Astrocyte of the spinal cord (primary cell): ENCODE measurements at regions not wholly inside any gene's neighbourhood (a gene's known extent, or its start where the extent isn't known, plus 50 kb on each side); places are given as distances from the start of the nearest gene placed in this dataset.
"Not testable (repeated sequence)": the region's sequence is repeated elsewhere in the genome, so short reads cannot be mapped to it uniquely, and the experiment has no call there.

Source experiments
- DNase-seq: peaks from one replicate; pipeline ENCODE4 v3.0.0; 2011; ENCODE audit warnings: low read depth, low spot score
- H3K4me3 ChIP-seq: 2 replicates; pipeline ENCODE4 v1.5.1; 2011; ENCODE audit warnings: low read depth, mild to moderate bottlenecking, low read length, moderate library complexity
- CTCF ChIP-seq: IDR thresholded peaks from 2 replicates; pipeline ENCODE4 v1.5.1; 2012; ENCODE audit warnings: low read depth, mild to moderate bottlenecking, low read length, inconsistent platforms
- in situ Hi-C: cut with HindIII; loops from 2 replicates; pipeline ENCODE4 v1.10.0; 2017; ENCODE audit warnings: low sequenced_read_pairs

GRCh38 chr14:84095681-84096080 lies 1434.3 kb upstream of the FLRT2 start:
- in situ Hi-C loops, result no loop called here
- DNase-seq, result no peak
- no peak for TF ChIP-seq CTCF
- no peak overlapping the region for H3K4me3 ChIP-seq

GRCh38 chr14:84098261-84098660 lies 1431.7 kb upstream of the FLRT2 start:
- TF ChIP-seq CTCF, result no peak
- no peak overlapping the region for H3K4me3 ChIP-seq
- in situ Hi-C loops, result no loop called here
- no peak for DNase-seq

GRCh38 chr14:84099560-84099959 lies 1430.4 kb upstream of the FLRT2 start:
- DNase-seq, in situ Hi-C loops, H3K4me3 ChIP-seq: not testable (repeated sequence)

GRCh38 chr14:84107835-84108343 lies 1422.1 kb upstream of the FLRT2 start:
- in situ Hi-C loops, result no loop called here
- DNase-seq, result no peak
- no peak overlapping the region for H3K4me3 ChIP-seq
- no peak for TF ChIP-seq CTCF

GRCh38 chr14:84108746-84109457 lies 1421.0 kb upstream of the FLRT2 start:
- no peak overlapping the region for H3K4me3 ChIP-seq
- no peak for TF ChIP-seq CTCF
- no peak for DNase-seq
- in situ Hi-C loops, result no loop called here

GRCh38 chr14:84112589-84112988 lies 1417.4 kb upstream of the FLRT2 start:
- no peak overlapping the region for H3K4me3 ChIP-seq
- no peak for DNase-seq
- in situ Hi-C loops, result no loop called here
- no peak for TF ChIP-seq CTCF

- DNase-seq, result no peak
- TF ChIP-seq CTCF, result no peak
- in situ Hi-C loops, result no loop called here
- no peak overlapping the region for H3K4me3 ChIP-seq
Observed at GRCh38 chr14:84125676-84126075, 1404.3 kb upstream of the FLRT2 start.
